Colonic mucosa (tissue), 4 donors: ENCODE measurements at regions not wholly inside any gene's neighbourhood (a gene's known extent, or its start where the extent isn't known, plus 50 kb on each side); places are given as distances from the start of the nearest gene placed in this dataset.

Experiments
- DNase-seq: peaks from one replicate; pipeline ENCODE4 v3.0.0-alpha.2; 2020
- H3K27ac ChIP-seq: fragments of 200-600 bp; one replicate; pipeline ENCODE4 v1.8.0; 2021
- H3K27me3 ChIP-seq: fragments of 200-600 bp; one replicate; pipeline ENCODE4 v1.8.0; 2021
- H3K36me3 ChIP-seq: fragments of 200-600 bp; one replicate; pipeline ENCODE4 v1.8.0; 2021
- H3K4me1 ChIP-seq: fragments of 200-600 bp; one replicate; pipeline ENCODE4 v1.8.0; 2021; ENCODE audit warnings: mild to moderate bottlenecking
- H3K4me3 ChIP-seq: fragments of 200-600 bp; one replicate; pipeline ENCODE4 v1.8.0; 2021
- H3K9ac ChIP-seq, 2 donors: one replicate each; pipeline ENCODE4 v1.7.0; 2013; ENCODE audit warnings: control low read depth in 2 of 2, low read depth in 2 of 2, low read length in 2 of 2
- H3K9me3 ChIP-seq: fragments of 200-600 bp; one replicate; pipeline ENCODE4 v1.8.0; 2021
- intact Hi-C: fragments of 100-400 bp; cut with DNase I; formaldehyde crosslinking; loops from one replicate; pipeline ENCODE4 v1.14.1; 2022
- TF ChIP-seq, protein P1 (sequence below): fragments of 200-600 bp; IDR thresholded peaks from one replicate; pipeline ENCODE4 v1.8.0; 2022; ENCODE audit warnings: antibody characterized with exemption, mild to moderate bottlenecking
- donor health status: healthy.
- donor health status: DM: no; HTN: no; CAD: no.
- donor health status: DM: no; HTN: no; CAD: no.

DNA sequence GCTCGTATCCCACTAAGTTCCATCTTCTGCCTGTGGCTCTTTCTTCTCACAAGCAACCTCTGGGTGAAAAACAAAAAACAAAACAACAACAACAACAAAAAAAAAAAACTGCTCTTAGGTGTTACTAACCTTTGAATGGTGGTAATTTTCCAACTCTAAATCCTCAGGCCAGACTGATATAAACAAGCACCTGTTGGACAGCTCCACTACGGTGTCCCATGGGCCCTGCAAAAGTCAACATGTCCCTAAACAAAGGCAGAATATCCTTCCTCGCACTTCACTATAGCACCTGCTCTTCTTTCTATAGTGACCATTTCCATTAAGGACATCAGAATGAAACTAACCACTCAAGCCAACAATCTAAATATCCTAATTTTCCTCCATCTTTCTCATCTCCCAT, 54.6 kb upstream of the PARM1 start:
- Histone ChIP-seq H3K4me3 (no peak overlapping the region), H3K27me3 (no peaks in the 10 kb centered on the region), H3K9ac (no peak overlapping the region), H3K36me3 (no peaks in the 10 kb centered on the region), H3K4me1 (no peaks in the 10 kb centered on the region), H3K9me3 (no peaks in the 10 kb centered on the region), H3K27ac (no peak overlapping the region)
- TF ChIP-seq, protein P1, sequence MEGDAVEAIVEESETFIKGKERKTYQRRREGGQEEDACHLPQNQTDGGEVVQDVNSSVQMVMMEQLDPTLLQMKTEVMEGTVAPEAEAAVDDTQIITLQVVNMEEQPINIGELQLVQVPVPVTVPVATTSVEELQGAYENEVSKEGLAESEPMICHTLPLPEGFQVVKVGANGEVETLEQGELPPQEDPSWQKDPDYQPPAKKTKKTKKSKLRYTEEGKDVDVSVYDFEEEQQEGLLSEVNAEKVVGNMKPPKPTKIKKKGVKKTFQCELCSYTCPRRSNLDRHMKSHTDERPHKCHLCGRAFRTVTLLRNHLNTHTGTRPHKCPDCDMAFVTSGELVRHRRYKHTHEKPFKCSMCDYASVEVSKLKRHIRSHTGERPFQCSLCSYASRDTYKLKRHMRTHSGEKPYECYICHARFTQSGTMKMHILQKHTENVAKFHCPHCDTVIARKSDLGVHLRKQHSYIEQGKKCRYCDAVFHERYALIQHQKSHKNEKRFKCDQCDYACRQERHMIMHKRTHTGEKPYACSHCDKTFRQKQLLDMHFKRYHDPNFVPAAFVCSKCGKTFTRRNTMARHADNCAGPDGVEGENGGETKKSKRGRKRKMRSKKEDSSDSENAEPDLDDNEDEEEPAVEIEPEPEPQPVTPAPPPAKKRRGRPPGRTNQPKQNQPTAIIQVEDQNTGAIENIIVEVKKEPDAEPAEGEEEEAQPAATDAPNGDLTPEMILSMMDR, result no peak
- DNase-seq, result no peak
- intact Hi-C loops, result loop anchor here (10.0 kb wide), 1 partner anchor 596 kb away; no protein-coding TSS in a partner anchor

DNA sequence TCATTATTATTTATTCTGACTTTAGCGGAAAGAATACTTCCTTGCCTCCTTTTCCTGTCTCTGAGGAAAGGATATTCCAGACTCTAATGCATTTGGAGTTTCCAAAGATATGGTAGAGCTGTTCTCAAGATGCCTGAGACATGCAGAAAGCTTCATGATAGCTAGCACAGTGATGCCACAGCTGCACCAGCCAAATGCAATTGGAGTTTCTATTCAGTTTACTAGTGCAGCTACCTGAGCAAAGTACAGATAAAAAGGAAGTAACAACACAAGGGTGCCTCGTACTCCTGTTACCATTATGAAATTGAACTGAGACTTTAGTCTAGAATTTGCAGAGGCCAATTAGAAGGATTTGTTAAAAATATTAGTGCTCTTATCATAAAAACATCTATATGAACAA, 57.5 kb upstream of the PARM1 start:
- no peak overlapping the region for H3K9ac ChIP-seq
- H3K27ac ChIP-seq, result no peak overlapping the region
- intact Hi-C loops, result loop anchor here (10.0 kb wide), 1 partner anchor 599 kb away; no protein-coding TSS in a partner anchor
- DNase-seq, result no peak
- no peaks in the 10 kb centered on the region for H3K9me3 ChIP-seq
- no peak overlapping the region for H3K4me3 ChIP-seq
- TF ChIP-seq, protein P1, result no peak
- H3K27me3 ChIP-seq, result no peaks in the 10 kb centered on the region
- H3K36me3 ChIP-seq, result no peaks in the 10 kb centered on the region
- H3K4me1 ChIP-seq, result no peaks in the 10 kb centered on the region

DNA sequence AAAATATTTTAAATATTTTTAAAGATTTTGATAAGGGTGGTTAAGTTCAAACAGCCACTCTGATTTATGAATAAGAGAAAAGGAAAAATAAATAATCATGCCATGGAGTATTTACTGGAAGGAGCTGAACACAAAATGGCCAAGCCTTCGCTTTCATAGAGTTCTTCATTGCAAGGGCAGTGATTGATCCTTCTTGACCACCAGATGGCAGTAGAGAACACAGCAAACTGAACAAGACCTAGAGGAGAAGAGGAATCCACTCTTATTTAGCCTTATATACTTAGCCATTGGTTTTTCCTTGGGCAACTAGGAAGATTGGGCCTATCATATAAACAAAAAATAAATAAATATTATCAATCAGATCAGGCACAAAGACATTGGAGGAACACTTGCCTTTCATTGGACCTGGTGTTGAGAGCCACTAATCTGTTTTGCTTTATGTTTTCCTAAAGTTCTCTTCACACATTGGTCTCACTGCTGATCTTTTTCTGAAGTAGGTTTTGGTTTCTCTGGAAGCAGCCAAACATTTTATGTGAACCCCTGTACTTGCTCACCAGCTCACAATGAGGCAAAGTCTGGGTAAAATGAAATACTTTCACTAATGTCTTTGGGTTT, 58.1 kb upstream of the PARM1 start:
- intact Hi-C loops, result loop anchor here (10.0 kb wide), 1 partner anchor 600 kb away; no protein-coding TSS in a partner anchor
- DNase-seq, result peak; percentile 59

DNA sequence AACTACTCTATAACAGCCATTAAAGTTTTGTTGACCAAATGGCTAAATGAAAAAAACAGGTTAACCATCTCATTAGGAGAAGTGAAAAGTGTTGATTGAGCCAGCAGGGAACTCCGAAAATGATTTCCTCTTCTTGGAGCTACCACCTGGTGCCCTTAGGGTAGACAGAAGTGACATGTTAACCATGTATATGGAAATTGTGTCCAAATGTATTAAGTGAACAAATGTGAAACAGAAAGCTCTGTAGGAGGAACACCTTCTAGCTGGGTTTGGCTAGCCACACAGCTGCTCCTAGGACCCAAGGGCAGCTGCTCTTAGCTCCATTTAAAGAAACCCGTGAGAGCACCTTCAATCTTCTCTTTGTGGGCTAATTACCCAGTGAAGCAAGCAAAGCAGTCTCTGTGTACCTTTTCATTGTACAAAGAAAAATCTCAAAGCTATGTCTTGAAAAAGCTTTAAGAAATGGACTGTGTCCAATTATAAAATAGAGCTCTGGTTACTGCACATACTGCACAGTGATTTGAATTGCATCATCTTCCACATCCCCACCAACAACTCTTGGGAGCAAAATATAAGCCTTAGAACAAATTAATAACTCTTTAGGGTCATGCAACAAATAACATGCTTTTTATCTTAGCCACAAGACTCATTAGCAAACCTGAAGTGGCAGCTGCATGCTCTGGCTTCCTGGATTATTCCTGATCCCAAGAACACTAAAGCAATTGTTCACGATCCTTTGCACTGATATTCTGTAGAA, 59.2 kb upstream of the PARM1 start:
- Histone ChIP-seq H3K4me3 (no peak overlapping the region), H3K36me3 (no peaks in the 10 kb centered on the region), H3K27me3 (no peaks in the 10 kb centered on the region), H3K4me1 (no peaks in the 10 kb centered on the region), H3K27ac (no peak overlapping the region), H3K9me3 (no peaks in the 10 kb centered on the region), H3K9ac (no peak overlapping the region)
- DNase-seq, result no peak
- TF ChIP-seq, protein P1, result no peak
- intact Hi-C loops, result loop anchor here (10.0 kb wide), 1 partner anchor 601 kb away; no protein-coding TSS in a partner anchor

More for the DNA sequence above, 58.1 kb upstream of the PARM1 start:
- H3K9ac ChIP-seq, result no peak overlapping the region
- H3K36me3 ChIP-seq, result no peaks in the 10 kb centered on the region
- no peak overlapping the region for H3K4me3 ChIP-seq
- H3K27me3 ChIP-seq, result no peaks in the 10 kb centered on the region
- no peaks in the 10 kb centered on the region for H3K4me1 ChIP-seq
- H3K9me3 ChIP-seq, result no peaks in the 10 kb centered on the region
- TF ChIP-seq, protein P1, result peak; percentile 92
- H3K27ac ChIP-seq, result no peak overlapping the region

DNA sequence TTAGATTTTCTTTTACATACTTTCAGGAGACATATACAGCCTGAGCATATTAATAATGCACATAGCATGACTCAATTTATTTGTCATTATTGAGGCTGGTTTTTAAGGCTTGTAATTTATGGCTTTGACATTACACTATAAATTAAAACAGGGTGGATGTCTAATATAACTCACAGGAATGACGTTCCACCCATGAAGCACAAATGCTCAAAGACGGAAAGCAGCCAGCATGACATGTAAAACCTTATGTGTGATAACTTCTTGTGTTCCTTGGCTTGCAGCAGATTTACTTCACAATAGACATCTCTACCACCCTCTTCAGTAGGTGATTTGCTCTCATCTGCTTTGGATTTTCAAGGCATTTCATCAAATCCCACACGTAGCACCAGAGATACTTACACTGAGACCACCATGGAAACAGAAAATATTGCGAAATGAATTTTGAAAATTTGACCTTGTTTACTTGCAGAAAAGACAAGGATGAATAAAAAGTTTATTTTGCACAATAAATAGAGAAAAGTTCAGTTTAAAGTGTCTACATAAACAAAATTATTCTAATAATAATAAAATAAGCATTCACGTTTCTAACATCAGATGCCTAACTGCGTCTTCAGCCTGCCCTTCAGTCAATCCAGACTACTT, 64.7 kb upstream of the BTC start:
- TF ChIP-seq, protein P1, result no peak
- no peak for DNase-seq
- intact Hi-C loops, result no loop called here

More for the DNA sequence above, 64.7 kb upstream of the BTC start:
- Histone ChIP-seq H3K27me3 (no peaks in the 10 kb centered on the region), H3K4me1 (no peaks in the 10 kb centered on the region), H3K36me3 (no peaks in the 10 kb centered on the region), H3K9ac (no peak overlapping the region), H3K9me3 (no peaks in the 10 kb centered on the region), H3K4me3 (no peak overlapping the region), H3K27ac (no peak overlapping the region)
